Muscle layer of duodenum (tissue), 2 donors: ENCODE measurements at regions not wholly inside any gene's neighbourhood (a gene's known extent, or its start where the extent isn't known, plus 50 kb on each side); places are given as distances from the start of the nearest gene placed in this dataset.

ENCODE experiments used
- H3K27ac ChIP-seq: one replicate; pipeline ENCODE4 v1.7.0; 2013; ENCODE audit warnings: mild to moderate bottlenecking, low read length
- H3K27me3 ChIP-seq: one replicate; pipeline ENCODE4 v1.7.0; 2013; ENCODE audit warnings: low read depth, mild to moderate bottlenecking, control low read depth, low read length
- H3K36me3 ChIP-seq, 2 donors: one replicate each; pipeline ENCODE4 v1.7.0; 2013; ENCODE audit warnings: low read length in 2 of 2, control low read depth in 1 of 2, mild to moderate bottlenecking in 1 of 2; ENCODE audit not compliant: insufficient read depth in 2 of 2, control insufficient read depth in 1 of 2
- H3K4me1 ChIP-seq, 2 donors: one replicate each; pipeline ENCODE4 v1.7.0; 2013; ENCODE audit warnings: low read length in 2 of 2, mild to moderate bottlenecking in 2 of 2, control low read depth in 1 of 2, moderate library complexity in 1 of 2; ENCODE audit not compliant: insufficient read depth in 2 of 2, control insufficient read depth in 1 of 2
- H3K4me3 ChIP-seq, 2 donors: one replicate each; pipeline ENCODE4 v1.7.0; 2013; ENCODE audit warnings: low read length in 2 of 2, low read depth in 1 of 2, mild to moderate bottlenecking in 1 of 2
- H3K9me3 ChIP-seq, 2 donors: one replicate each; pipeline ENCODE4 v1.7.0; 2013; ENCODE audit warnings: low read length in 2 of 2, control low read depth in 1 of 2, mild to moderate bottlenecking in 1 of 2; ENCODE audit not compliant: control insufficient read depth in 1 of 2
- donor health status: healthy.

GRCh38 chr1:238233966-238234365, 343.2 kb upstream of the ZP4 start:
- Histone ChIP-seq H3K27ac (no peak overlapping the region), H3K4me1 (no peaks in the 10 kb centered on the region), H3K4me3 (no peak overlapping the region), H3K36me3 (no peaks in the 10 kb centered on the region), H3K9me3 (peaks cover 0 to 4% of the 10 kb centered on the region in 2 donors), H3K27me3 (no peaks in the 10 kb centered on the region)

GRCh38 chr1:238232084-238232710, 341.5 kb upstream of the ZP4 start:
- Histone ChIP-seq H3K27ac (no peak overlapping the region), H3K36me3 (no peaks in the 10 kb centered on the region), H3K4me1 (no peaks in the 10 kb centered on the region), H3K4me3 (no peak overlapping the region), H3K9me3 (peaks cover 0 to 4% of the 10 kb centered on the region in 2 donors), H3K27me3 (no peaks in the 10 kb centered on the region)

GRCh38 chr1:238226810-238227209, 336.1 kb upstream of the ZP4 start:
- no peaks in the 10 kb centered on the region for H3K27me3 ChIP-seq
- no peak overlapping the region for H3K27ac ChIP-seq
- H3K4me3 ChIP-seq = no peak overlapping the region
- H3K4me1 ChIP-seq = no peaks in the 10 kb centered on the region
- no peaks in the 10 kb centered on the region for H3K36me3 ChIP-seq
- no peaks in the 10 kb centered on the region for H3K9me3 ChIP-seq

- Histone ChIP-seq H3K4me1 (no peaks in the 10 kb centered on the region), H3K4me3 (no peak overlapping the region), H3K9me3 (no peaks in the 10 kb centered on the region), H3K36me3 (no peaks in the 10 kb centered on the region), H3K27me3 (no peaks in the 10 kb centered on the region), H3K27ac (no peak overlapping the region)
These were observed 332.4 kb upstream of the ZP4 start for GRCh38 chr1:238223076-238223640.

- Histone ChIP-seq H3K4me3 (no peak overlapping the region), H3K36me3 (no peaks in the 10 kb centered on the region), H3K4me1 (no peaks in the 10 kb centered on the region), H3K27me3 (no peaks in the 10 kb centered on the region), H3K9me3 (no peaks in the 10 kb centered on the region), H3K27ac (no peak overlapping the region)
These were observed 331.0 kb upstream of the ZP4 start for GRCh38 chr1:238221738-238222137.

GRCh38 chr1:238214449-238214848, 323.7 kb upstream of the ZP4 start:
- H3K4me3 ChIP-seq = no peak overlapping the region
- H3K27me3 ChIP-seq = no peaks in the 10 kb centered on the region
- H3K9me3 ChIP-seq = no peaks in the 10 kb centered on the region
- H3K27ac ChIP-seq = no peak overlapping the region
- H3K36me3 ChIP-seq = no peaks in the 10 kb centered on the region
- H3K4me1 ChIP-seq = no peaks in the 10 kb centered on the region

- Histone ChIP-seq H3K4me3 (no peak overlapping the region), H3K4me1 (no peaks in the 10 kb centered on the region), H3K9me3 (peaks cover 0 to 5% of the 10 kb centered on the region in 2 donors), H3K27ac (no peak overlapping the region), H3K27me3 (no peaks in the 10 kb centered on the region), H3K36me3 (no peaks in the 10 kb centered on the region)
These were observed 314.4 kb upstream of the ZP4 start for GRCh38 chr1:238205045-238205662.

- peaks cover 0 to 5% of the 10 kb centered on the region in 2 donors for H3K9me3 ChIP-seq
- no peak overlapping the region for H3K27ac ChIP-seq
- H3K27me3 ChIP-seq = no peaks in the 10 kb centered on the region
- no peaks in the 10 kb centered on the region for H3K4me1 ChIP-seq
- no peaks in the 10 kb centered on the region for H3K36me3 ChIP-seq
- no peak overlapping the region for H3K4me3 ChIP-seq
These were observed 311.3 kb upstream of the ZP4 start for GRCh38 chr1:238201992-238202391.

GRCh38 chr1:238199325-238199724, 308.6 kb upstream of the ZP4 start:
- no peaks in the 10 kb centered on the region for H3K36me3 ChIP-seq

GRCh38 chr1:238196516-238196915, 305.8 kb upstream of the ZP4 start:
- Histone ChIP-seq H3K27ac (no peak overlapping the region), H3K27me3 (no peaks in the 10 kb centered on the region), H3K9me3 (no peaks in the 10 kb centered on the region), H3K4me1 (no peaks in the 10 kb centered on the region), H3K36me3 (no peaks in the 10 kb centered on the region), H3K4me3 (no peak overlapping the region)

More at GRCh38 chr1:238199325-238199724, 308.6 kb upstream of the ZP4 start:
- Histone ChIP-seq H3K4me3 (no peak overlapping the region), H3K27ac (no peak overlapping the region), H3K27me3 (no peaks in the 10 kb centered on the region), H3K4me1 (no peaks in the 10 kb centered on the region), H3K9me3 (peaks cover 0 to 5% of the 10 kb centered on the region in 2 donors)

GRCh38 chr1:238191170-238191569, 300.4 kb upstream of the ZP4 start:
- no peak overlapping the region for H3K27ac ChIP-seq
- no peak overlapping the region for H3K4me3 ChIP-seq
- no peaks in the 10 kb centered on the region for H3K9me3 ChIP-seq
- H3K27me3 ChIP-seq = no peaks in the 10 kb centered on the region
- no peaks in the 10 kb centered on the region for H3K4me1 ChIP-seq
- H3K36me3 ChIP-seq = no peaks in the 10 kb centered on the region
